H9 (cell line): ENCODE measurements at regions not wholly inside any gene's neighbourhood (a gene's known extent, or its start where the extent isn't known, plus 50 kb on each side); places are given as distances from the start of the nearest gene placed in this dataset.

Experiments
- DNase-seq: peaks from one replicate; pipeline ENCODE4 v3.0.0-alpha.2; 2017
- H2AFZ ChIP-seq: one replicate; pipeline ENCODE4 v1.6.1; 2013; ENCODE audit warnings: mild to moderate bottlenecking, low read length, control low read depth, moderate library complexity
- H2AK5ac ChIP-seq: 2 replicates; pipeline ENCODE4 v1.6.1; 2013; ENCODE audit warnings: low read length, control low read depth, mixed read lengths; ENCODE audit not compliant: insufficient read length
- H2BK120ac ChIP-seq: one replicate; pipeline ENCODE4 v1.6.1; 2013; ENCODE audit warnings: low read depth, mild to moderate bottlenecking, low read length, control low read depth, inconsistent platforms; ENCODE audit not compliant: poor library complexity, severe bottlenecking
- H2BK12ac ChIP-seq: 2 replicates; pipeline ENCODE4 v1.6.1; 2013; ENCODE audit warnings: low read length, control low read depth, mixed read lengths, low read depth; ENCODE audit not compliant: insufficient read length
- H2BK15ac ChIP-seq: 2 replicates; pipeline ENCODE4 v1.6.1; 2013; ENCODE audit warnings: low read depth, low read length, control low read depth
- H2BK20ac ChIP-seq: one replicate; pipeline ENCODE4 v1.6.1; 2013; ENCODE audit warnings: low read depth, mild to moderate bottlenecking, low read length, control low read depth, inconsistent platforms; ENCODE audit not compliant: poor library complexity, severe bottlenecking
- H2BK5ac ChIP-seq: 2 replicates; pipeline ENCODE4 v1.6.1; 2013; ENCODE audit warnings: low read length, control low read depth, mixed read lengths; ENCODE audit not compliant: insufficient read length
- H3K14ac ChIP-seq: 2 replicates; pipeline ENCODE4 v1.6.1; 2013; ENCODE audit warnings: low read length, control low read depth; ENCODE audit not compliant: insufficient read depth
- H3K18ac ChIP-seq: 2 replicates; pipeline ENCODE4 v1.6.1; 2013; ENCODE audit warnings: low read depth, mild to moderate bottlenecking, mixed read lengths, low read length, control low read depth; ENCODE audit not compliant: insufficient read length
- H3K23ac ChIP-seq: 2 replicates; pipeline ENCODE4 v1.6.1; 2013; ENCODE audit warnings: low read length, control low read depth, mixed read lengths, low read depth; ENCODE audit not compliant: insufficient read length
- H3K23me2 ChIP-seq: 2 replicates; pipeline ENCODE4 v1.6.1; 2013; ENCODE audit warnings: low read depth, mild to moderate bottlenecking, mixed read lengths, low read length, control low read depth; ENCODE audit not compliant: insufficient read length, poor library complexity, severe bottlenecking
- H3K27ac ChIP-seq: 2 replicates; pipeline ENCODE4 v1.5.1; 2013; ENCODE audit warnings: low read length, control low read depth, mixed read lengths, low read depth; ENCODE audit not compliant: insufficient read length
- H3K27me3 ChIP-seq: 2 replicates; pipeline ENCODE4 v1.6.1; 2013; ENCODE audit warnings: low read length, control low read depth, inconsistent platforms; ENCODE audit not compliant: insufficient read depth
- H3K4ac ChIP-seq: 2 replicates; pipeline ENCODE4 v1.6.1; 2013; ENCODE audit warnings: low read depth, mild to moderate bottlenecking, control low read depth, inconsistent platforms, low read length, moderate library complexity
- H3K4me1 ChIP-seq: 2 replicates; pipeline ENCODE4 v1.6.1; 2013; ENCODE audit warnings: low read length, control low read depth, inconsistent platforms; ENCODE audit not compliant: insufficient read depth
- H3K4me2 ChIP-seq: 2 replicates; pipeline ENCODE4 v1.6.1; 2013; ENCODE audit warnings: low read length, control low read depth, mixed read lengths; ENCODE audit not compliant: insufficient read length, insufficient read depth
- H3K56ac ChIP-seq: 2 replicates; pipeline ENCODE4 v1.6.1; 2013; ENCODE audit warnings: low read depth, mild to moderate bottlenecking, mixed read lengths, low read length, control low read depth; ENCODE audit not compliant: insufficient read length
- H3K79me1 ChIP-seq: 2 replicates; pipeline ENCODE4 v1.6.1; 2013; ENCODE audit warnings: low read depth, mild to moderate bottlenecking, moderate library complexity, low read length, control low read depth, inconsistent platforms; ENCODE audit not compliant: insufficient read depth, poor library complexity, severe bottlenecking
- H3K79me2 ChIP-seq: 2 replicates; pipeline ENCODE4 v1.6.1; 2013; ENCODE audit warnings: low read length, control low read depth, inconsistent platforms; ENCODE audit not compliant: insufficient read depth
- H3K9ac ChIP-seq: 2 replicates; pipeline ENCODE4 v1.6.1; 2013; ENCODE audit warnings: low read length, control low read depth, mixed read lengths; ENCODE audit not compliant: insufficient read length; ENCODE audit errors: extremely low read depth
- H3K9me3 ChIP-seq: one replicate; pipeline ENCODE4 v1.6.1; 2013; ENCODE audit warnings: low read depth, low read length, inconsistent platforms; ENCODE audit not compliant: control insufficient read depth
- H3T11ph ChIP-seq: one replicate; pipeline ENCODE4 v1.6.1; 2013; ENCODE audit warnings: mild to moderate bottlenecking, low read length, control low read depth, inconsistent platforms
- H4K20me1 ChIP-seq: one replicate; pipeline ENCODE4 v1.6.1; 2013; ENCODE audit not compliant: control insufficient read depth, insufficient read length, insufficient read depth
- H4K5ac ChIP-seq: 2 replicates; pipeline ENCODE4 v1.6.1; 2013; ENCODE audit warnings: low read depth, mild to moderate bottlenecking, mixed read lengths, low read length, control low read depth; ENCODE audit not compliant: insufficient read length
- H4K8ac ChIP-seq: replicated peaks from 2 replicates; pipeline ENCODE4 v1.6.1; 2013; ENCODE audit warnings: low read length, control low read depth, mixed read lengths, low read depth; ENCODE audit not compliant: insufficient read length
- H4K91ac ChIP-seq: 2 replicates; pipeline ENCODE4 v1.6.1; 2013; ENCODE audit warnings: low read depth, mild to moderate bottlenecking, moderate library complexity, mixed read lengths, low read length, control low read depth; ENCODE audit not compliant: insufficient read length
- H3K27ac Mint-ChIP-seq, 3 experiments: 2 replicates in 2 of 3; 3 replicates in 1 of 3; pipeline ENCODE4 v1.8.0; 2020 to 2021; ENCODE audit warnings: mixed read lengths in 3 of 3, mild to moderate bottlenecking in 1 of 3, moderate library complexity in 1 of 3
- H3K27me3 Mint-ChIP-seq: 2 replicates; pipeline ENCODE4 v1.8.0; 2021; ENCODE audit warnings: low read depth, mild to moderate bottlenecking, moderate library complexity, mixed read lengths
- H3K36me3 Mint-ChIP-seq, 3 experiments: 2 replicates in 2 of 3; 3 replicates in 1 of 3; pipeline ENCODE4 v1.8.0; 2020 to 2021; ENCODE audit warnings: low read depth in 3 of 3, mixed read lengths in 3 of 3; ENCODE audit not compliant: insufficient read depth in 1 of 3
- H3K4me1 Mint-ChIP-seq, 2 experiments: 2 replicates each; pipeline ENCODE4 v1.8.0; 2020; ENCODE audit warnings: mixed read lengths in 2 of 2
- H3K4me3 Mint-ChIP-seq, 2 experiments: 2 replicates in 1 of 2; 3 replicates in 1 of 2; pipeline ENCODE4 v1.8.0; 2020 to 2021; ENCODE audit warnings: mild to moderate bottlenecking in 2 of 2, mixed read lengths in 2 of 2, moderate library complexity in 1 of 2
- H3K9me3 Mint-ChIP-seq, 2 experiments: 2 replicates in 1 of 2; 3 replicates in 1 of 2; pipeline ENCODE4 v1.8.0; 2020; ENCODE audit warnings: mild to moderate bottlenecking in 2 of 2, mixed read lengths in 2 of 2, moderate library complexity in 1 of 2
- WGBS: extraction: QIAGEN DNeasy Blood & Tissue Kit; methylation state at CpG from one replicate; pipeline ENCODE4 v1.1.7; 2013; ENCODE audit warnings: missing lambda C conversion rate, low lambda C conversion rate, mixed read lengths; ENCODE audit not compliant: insufficient read length; ENCODE audit errors: extremely low coverage; 5-methylcytosine and 5-hydroxymethylcytosine counted together
- TF ChIP-seq, protein P1 (sequence below): fragments of 200-600 bp; sonication (generic); conservative IDR thresholded peaks from 3 replicates; pipeline ENCODE4 v1.8.0; 2021; ENCODE audit warnings: antibody characterized with exemption, mild to moderate bottlenecking

DNA sequence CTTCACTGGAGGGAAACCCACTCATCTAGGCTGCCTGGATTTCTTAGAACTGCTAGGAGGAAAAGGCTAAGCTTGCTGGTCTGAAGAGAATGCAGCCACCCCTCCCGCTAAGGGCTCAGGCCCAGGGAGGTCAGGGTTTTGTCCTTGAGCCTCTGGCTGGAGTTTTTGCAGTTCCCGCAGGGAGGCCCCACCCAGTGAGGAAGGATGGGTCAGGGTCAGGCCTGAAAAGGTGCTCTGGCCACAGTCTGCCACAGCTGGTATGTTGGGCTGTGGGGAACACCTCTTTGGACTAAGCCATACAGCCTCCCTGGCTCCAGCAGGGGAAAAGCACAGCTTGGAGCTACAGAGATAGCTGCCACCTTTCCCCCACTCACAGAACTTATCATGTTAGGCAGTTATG, 71.4 kb upstream of the PAPPA2 start:
- H2AK5ac ChIP-seq, result no peak overlapping the region
- H3K23me2 ChIP-seq, result no peaks in the 10 kb centered on the region
- H2BK15ac ChIP-seq, result no peak overlapping the region
- no peak overlapping the region for H3K9ac ChIP-seq
- TF ChIP-seq, protein P1, sequence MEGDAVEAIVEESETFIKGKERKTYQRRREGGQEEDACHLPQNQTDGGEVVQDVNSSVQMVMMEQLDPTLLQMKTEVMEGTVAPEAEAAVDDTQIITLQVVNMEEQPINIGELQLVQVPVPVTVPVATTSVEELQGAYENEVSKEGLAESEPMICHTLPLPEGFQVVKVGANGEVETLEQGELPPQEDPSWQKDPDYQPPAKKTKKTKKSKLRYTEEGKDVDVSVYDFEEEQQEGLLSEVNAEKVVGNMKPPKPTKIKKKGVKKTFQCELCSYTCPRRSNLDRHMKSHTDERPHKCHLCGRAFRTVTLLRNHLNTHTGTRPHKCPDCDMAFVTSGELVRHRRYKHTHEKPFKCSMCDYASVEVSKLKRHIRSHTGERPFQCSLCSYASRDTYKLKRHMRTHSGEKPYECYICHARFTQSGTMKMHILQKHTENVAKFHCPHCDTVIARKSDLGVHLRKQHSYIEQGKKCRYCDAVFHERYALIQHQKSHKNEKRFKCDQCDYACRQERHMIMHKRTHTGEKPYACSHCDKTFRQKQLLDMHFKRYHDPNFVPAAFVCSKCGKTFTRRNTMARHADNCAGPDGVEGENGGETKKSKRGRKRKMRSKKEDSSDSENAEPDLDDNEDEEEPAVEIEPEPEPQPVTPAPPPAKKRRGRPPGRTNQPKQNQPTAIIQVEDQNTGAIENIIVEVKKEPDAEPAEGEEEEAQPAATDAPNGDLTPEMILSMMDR, result no peak
- H3K9me3 ChIP-seq, result no peaks in the 10 kb centered on the region
- Mint-ChIP-seq H3K4me3 (no peak overlapping the region), H3K27ac (no peak overlapping the region), H3K36me3 (no peaks in the 10 kb centered on the region; a peak in 2 of 7 replicates), H3K9me3 (peaks cover 12 to 13% of the 10 kb centered on the region in 2 experiments; a peak in 4 of 5 replicates), H3K27me3 (no peaks in the 10 kb centered on the region), H3K4me1 (no peaks in the 10 kb centered on the region)
- no peak overlapping the region for H3K4ac ChIP-seq
- H2BK5ac ChIP-seq, result no peak overlapping the region
- no peak for DNase-seq
- no peaks in the 10 kb centered on the region for H3K4me1 ChIP-seq
- no peak overlapping the region for H3K56ac ChIP-seq
- no peak overlapping the region for H2BK120ac ChIP-seq
- H2BK20ac ChIP-seq, result no peak overlapping the region
- H4K20me1 ChIP-seq, result no peaks in the 10 kb centered on the region
- H3K18ac ChIP-seq, result no peak overlapping the region
- no peaks in the 10 kb centered on the region for H3K79me1 ChIP-seq
- no peak overlapping the region for H2AFZ ChIP-seq
- no peaks in the 10 kb centered on the region for H3K27me3 ChIP-seq
- no peak overlapping the region for H3K27ac ChIP-seq
- no CpG with 5 or more reads among the region's 2 CpGs for WGBS
- H3K4me2 ChIP-seq, result no peak overlapping the region
- no peaks in the 10 kb centered on the region for H3K79me2 ChIP-seq
- no peak overlapping the region for H4K5ac ChIP-seq
- no peak overlapping the region for H3T11ph ChIP-seq
- H4K91ac ChIP-seq, result no peak overlapping the region
- H3K14ac ChIP-seq, result no peak overlapping the region; the same call in 1 of the 2 replicates
- no peak overlapping the region for H3K23ac ChIP-seq
- no peak overlapping the region for H4K8ac ChIP-seq
- H2BK12ac ChIP-seq, result no peak overlapping the region
